Liver (tissue), 8 donors: ENCODE measurements at regions not wholly inside any gene's neighbourhood (a gene's known extent, or its start where the extent isn't known, plus 50 kb on each side); places are given as distances from the start of the nearest gene placed in this dataset.

Experiments used
- DNase-seq: peaks from one replicate; pipeline ENCODE4 v3.0.0-alpha.2; 2017; ENCODE audit warnings: low spot score
- H3K27ac ChIP-seq, 2 donors: one replicate each; pipeline ENCODE4 v1.7.0; 2013; ENCODE audit warnings: inconsistent platforms in 2 of 2, low read length in 2 of 2, control low read depth in 1 of 2, low read depth in 1 of 2, mild to moderate bottlenecking in 1 of 2
- H3K27me3 ChIP-seq, 4 donors: one replicate each; pipeline versions ENCODE4 v1.6.1 to v1.7.0; 2013; ENCODE audit warnings: low read length in 3 of 4, inconsistent platforms in 1 of 4, mild to moderate bottlenecking in 1 of 4, moderate library complexity in 1 of 4; ENCODE audit not compliant: control insufficient read depth in 4 of 4, insufficient read depth in 4 of 4
- H3K36me3 ChIP-seq, 4 donors: one replicate each; pipeline versions ENCODE4 v1.6.1 to v1.7.0; 2013; ENCODE audit warnings: low read length in 3 of 4, mild to moderate bottlenecking in 3 of 4, low read depth in 1 of 4, moderate library complexity in 1 of 4; ENCODE audit not compliant: control insufficient read depth in 4 of 4, insufficient read depth in 3 of 4
- H3K4me1 ChIP-seq, 4 donors: one replicate each; pipeline versions ENCODE4 v1.6.1 to v1.7.0; 2013; ENCODE audit warnings: low read length in 3 of 4, mild to moderate bottlenecking in 3 of 4, moderate library complexity in 1 of 4; ENCODE audit not compliant: control insufficient read depth in 4 of 4, insufficient read depth in 4 of 4
- H3K4me3 ChIP-seq, 3 donors: one replicate each; pipeline versions ENCODE4 v1.6.1 to v1.7.0; 2013; ENCODE audit warnings: low read length in 3 of 3, control low read depth in 1 of 3, low read depth in 1 of 3, mild to moderate bottlenecking in 1 of 3
- H3K9ac ChIP-seq, 2 donors: one replicate each; pipeline ENCODE4 v1.7.0; 2013; ENCODE audit warnings: low read length in 2 of 2, mild to moderate bottlenecking in 2 of 2, moderate library complexity in 2 of 2, control low read depth in 1 of 2, low read depth in 1 of 2
- H3K9me3 ChIP-seq, 4 donors: one replicate each; pipeline versions ENCODE4 v1.6.1 to v1.7.0; 2013; ENCODE audit warnings: low read length in 3 of 4; ENCODE audit not compliant: control insufficient read depth in 4 of 4
- EGR1 ChIP-seq, 2 donors: IDR thresholded peaks; 2 replicates each; pipeline ENCODE4 v1.6.1; 2016 to 2018; ENCODE audit warnings: antibody characterized with exemption in 2 of 2, low read depth in 2 of 2
- FOXA1 ChIP-seq: IDR thresholded peaks from 2 replicates; pipeline ENCODE4 v1.6.1; 2016; ENCODE audit warnings: antibody characterized with exemption
- FOXA2 ChIP-seq: IDR thresholded peaks from 2 replicates; pipeline ENCODE4 v1.6.1; 2016; ENCODE audit warnings: antibody characterized with exemption
- GABPA ChIP-seq, 2 donors: IDR thresholded peaks in 1 of 2; conservative IDR thresholded peaks in 1 of 2; 2 replicates each; pipeline ENCODE4 v1.6.1; 2016; ENCODE audit warnings: antibody characterized with exemption in 2 of 2, mild to moderate bottlenecking in 1 of 2, moderate library complexity in 1 of 2
- HNF4A ChIP-seq, 2 donors: conservative IDR thresholded peaks; 2 replicates each; pipeline ENCODE4 v1.6.1; 2016; ENCODE audit warnings: antibody characterized with exemption in 2 of 2, mild to moderate bottlenecking in 2 of 2
- HNF4G ChIP-seq: IDR thresholded peaks from 2 replicates; pipeline ENCODE4 v1.6.1; 2016; ENCODE audit warnings: antibody characterized with exemption
- JUND ChIP-seq, 2 donors: IDR thresholded peaks; 2 replicates each; pipeline ENCODE4 v1.6.1; 2016; ENCODE audit warnings: antibody characterized with exemption in 2 of 2
- NR2F2 ChIP-seq: IDR thresholded peaks from 2 replicates; pipeline ENCODE4 v1.6.1; 2016; ENCODE audit warnings: antibody characterized with exemption
- RAD21 ChIP-seq, 2 donors: IDR thresholded peaks; 2 replicates each; pipeline ENCODE4 v1.6.1; 2016; ENCODE audit warnings: antibody characterized with exemption in 2 of 2, mild to moderate bottlenecking in 2 of 2
- RXRA ChIP-seq, 2 donors: IDR thresholded peaks; 2 replicates each; pipeline ENCODE4 v1.6.1; 2017 to 2018; ENCODE audit warnings: antibody characterized with exemption in 2 of 2, mild to moderate bottlenecking in 1 of 2
- SP1 ChIP-seq: IDR thresholded peaks from 2 replicates; pipeline ENCODE4 v1.6.1; 2018; ENCODE audit warnings: antibody characterized with exemption, mild to moderate bottlenecking
- TAF1 ChIP-seq: conservative IDR thresholded peaks from 2 replicates; pipeline ENCODE4 v1.6.1; 2016; ENCODE audit warnings: antibody characterized with exemption, mild to moderate bottlenecking
- YY1 ChIP-seq: IDR thresholded peaks from 2 replicates; pipeline ENCODE4 v1.6.1; 2016; ENCODE audit warnings: antibody characterized with exemption, mild to moderate bottlenecking
- WGBS: extraction: QIAGEN DNeasy Blood & Tissue Kit; methylation state at CpG from one replicate; pipeline ENCODE4 v1.1.7; 2013; 5-methylcytosine and 5-hydroxymethylcytosine counted together
- TF ChIP-seq, protein P1 (sequence below): IDR thresholded peaks from 2 replicates; pipeline ENCODE4 v1.6.1; 2016; ENCODE audit warnings: antibody characterized with exemption
- TF ChIP-seq, protein P2 (sequence below): fragments of 150-350 bp; IDR thresholded peaks from 2 replicates; pipeline ENCODE4 v1.5.1; 2017; ENCODE audit warnings: improper control_type of control experiment, low read depth, low read length; ENCODE audit not compliant: missing input control
- TF ChIP-seq, protein P3 (sequence below): IDR thresholded peaks from 2 replicates; pipeline ENCODE4 v1.6.1; 2016; ENCODE audit warnings: antibody characterized with exemption, mild to moderate bottlenecking
- TF ChIP-seq, protein P4 (sequence below): IDR thresholded peaks from 2 replicates; pipeline ENCODE4 v1.6.1; 2016; ENCODE audit warnings: antibody characterized with exemption
- TF ChIP-seq, protein P5 (sequence below): IDR thresholded peaks from 2 replicates; pipeline ENCODE4 v1.6.1; 2016; ENCODE audit warnings: antibody characterized with exemption
- donor health status: healthy.
- donor health status: healthy.
- donor health status: healthy.
- donor health status: healthy.
- donor health status: healthy.

DNA sequence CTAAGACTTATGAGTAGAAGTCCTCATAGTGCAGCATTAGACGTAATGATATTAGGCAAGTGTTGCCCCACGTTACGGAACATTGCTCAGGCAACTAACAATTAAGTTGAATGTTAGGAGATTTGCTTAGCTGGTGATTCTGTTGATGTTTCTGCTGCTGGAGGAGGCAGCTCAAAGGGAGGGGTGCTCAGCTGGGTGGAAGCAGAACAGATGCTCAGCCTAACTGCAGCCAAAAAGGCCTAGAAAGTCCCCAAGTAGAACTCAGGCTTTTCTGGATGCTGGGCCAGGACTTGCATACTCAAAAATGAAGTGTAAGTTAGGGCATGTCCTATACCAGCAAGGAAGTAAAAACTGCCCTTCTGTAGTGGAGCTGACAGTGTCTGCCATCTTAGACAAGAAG, 201.4 kb downstream of the ADRA2A start:
- 85% methylated on average over 3 of the region's 3 CpGs for WGBS
- Histone ChIP-seq H3K27ac (no peak overlapping the region), H3K9ac (no peak overlapping the region)

DNA sequence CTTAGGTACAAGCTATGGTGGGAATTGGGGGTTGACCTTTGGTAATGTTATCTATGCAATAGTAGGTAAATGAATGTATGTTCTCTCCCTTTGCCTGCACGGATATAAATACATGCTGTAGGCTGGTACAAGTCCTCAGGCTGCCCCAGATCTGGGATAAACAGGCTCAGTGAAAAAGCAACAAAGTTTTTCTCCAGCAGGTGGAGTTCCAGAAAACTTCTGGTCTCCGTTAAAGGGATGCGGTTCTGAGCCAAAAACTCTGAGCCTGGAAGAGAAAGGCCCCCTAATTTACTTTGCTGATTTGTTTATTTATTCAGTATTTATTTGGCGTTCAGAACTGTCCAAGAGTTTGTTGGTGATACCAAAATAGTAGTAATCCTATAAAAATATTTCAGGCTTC, 204.7 kb downstream of the ADRA2A start:
- WGBS = 8% methylated on average over 4 of the region's 4 CpGs
- H3K27ac ChIP-seq = no peak overlapping the region
- H3K36me3 ChIP-seq = no peaks in the 10 kb centered on the region
- TF ChIP-seq, protein P1, sequence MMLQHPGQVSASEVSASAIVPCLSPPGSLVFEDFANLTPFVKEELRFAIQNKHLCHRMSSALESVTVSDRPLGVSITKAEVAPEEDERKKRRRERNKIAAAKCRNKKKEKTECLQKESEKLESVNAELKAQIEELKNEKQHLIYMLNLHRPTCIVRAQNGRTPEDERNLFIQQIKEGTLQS = no peak
- TF ChIP-seq RAD21 (IDR thresholded peaks at IDR 0.05) = peak; percentile 55 to 69
- TF ChIP-seq, protein P2, sequence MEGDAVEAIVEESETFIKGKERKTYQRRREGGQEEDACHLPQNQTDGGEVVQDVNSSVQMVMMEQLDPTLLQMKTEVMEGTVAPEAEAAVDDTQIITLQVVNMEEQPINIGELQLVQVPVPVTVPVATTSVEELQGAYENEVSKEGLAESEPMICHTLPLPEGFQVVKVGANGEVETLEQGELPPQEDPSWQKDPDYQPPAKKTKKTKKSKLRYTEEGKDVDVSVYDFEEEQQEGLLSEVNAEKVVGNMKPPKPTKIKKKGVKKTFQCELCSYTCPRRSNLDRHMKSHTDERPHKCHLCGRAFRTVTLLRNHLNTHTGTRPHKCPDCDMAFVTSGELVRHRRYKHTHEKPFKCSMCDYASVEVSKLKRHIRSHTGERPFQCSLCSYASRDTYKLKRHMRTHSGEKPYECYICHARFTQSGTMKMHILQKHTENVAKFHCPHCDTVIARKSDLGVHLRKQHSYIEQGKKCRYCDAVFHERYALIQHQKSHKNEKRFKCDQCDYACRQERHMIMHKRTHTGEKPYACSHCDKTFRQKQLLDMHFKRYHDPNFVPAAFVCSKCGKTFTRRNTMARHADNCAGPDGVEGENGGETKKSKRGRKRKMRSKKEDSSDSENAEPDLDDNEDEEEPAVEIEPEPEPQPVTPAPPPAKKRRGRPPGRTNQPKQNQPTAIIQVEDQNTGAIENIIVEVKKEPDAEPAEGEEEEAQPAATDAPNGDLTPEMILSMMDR = peak; percentile 39
- no peak overlapping the region for H3K9ac ChIP-seq
- H3K4me1 ChIP-seq = no peaks in the 10 kb centered on the region
- no peak for DNase-seq
- no peak overlapping the region for H3K4me3 ChIP-seq
- H3K27me3 ChIP-seq = no peaks in the 10 kb centered on the region
- no peaks in the 10 kb centered on the region for H3K9me3 ChIP-seq

More for the DNA sequence above, 201.4 kb downstream of the ADRA2A start:
- Histone ChIP-seq H3K4me3 (no peak overlapping the region), H3K4me1 (no peaks in the 10 kb centered on the region), H3K36me3 (no peaks in the 10 kb centered on the region), H3K27me3 (no peaks in the 10 kb centered on the region), H3K9me3 (no peaks in the 10 kb centered on the region)
- TF ChIP-seq HNF4G = no peak
- TF ChIP-seq, protein P2 = no peak
- TF ChIP-seq FOXA1 = no peak
- TF ChIP-seq RAD21 (IDR thresholded peaks at IDR 0.05) = no peak
- no peak for TF ChIP-seq HNF4A (conservative IDR thresholded peaks at IDR 0.05)
- TF ChIP-seq TAF1 = no peak
- TF ChIP-seq GABPA (IDR thresholded peaks at IDR 0.05 in 1 of 2, conservative IDR thresholded peaks at IDR 0.05 in 1 of 2) = no peak
- TF ChIP-seq NR2F2 = no peak
- TF ChIP-seq RXRA (IDR thresholded peaks at IDR 0.05) = no peak
- TF ChIP-seq SP1 = no peak
- no peak for TF ChIP-seq YY1
- TF ChIP-seq, protein P3, sequence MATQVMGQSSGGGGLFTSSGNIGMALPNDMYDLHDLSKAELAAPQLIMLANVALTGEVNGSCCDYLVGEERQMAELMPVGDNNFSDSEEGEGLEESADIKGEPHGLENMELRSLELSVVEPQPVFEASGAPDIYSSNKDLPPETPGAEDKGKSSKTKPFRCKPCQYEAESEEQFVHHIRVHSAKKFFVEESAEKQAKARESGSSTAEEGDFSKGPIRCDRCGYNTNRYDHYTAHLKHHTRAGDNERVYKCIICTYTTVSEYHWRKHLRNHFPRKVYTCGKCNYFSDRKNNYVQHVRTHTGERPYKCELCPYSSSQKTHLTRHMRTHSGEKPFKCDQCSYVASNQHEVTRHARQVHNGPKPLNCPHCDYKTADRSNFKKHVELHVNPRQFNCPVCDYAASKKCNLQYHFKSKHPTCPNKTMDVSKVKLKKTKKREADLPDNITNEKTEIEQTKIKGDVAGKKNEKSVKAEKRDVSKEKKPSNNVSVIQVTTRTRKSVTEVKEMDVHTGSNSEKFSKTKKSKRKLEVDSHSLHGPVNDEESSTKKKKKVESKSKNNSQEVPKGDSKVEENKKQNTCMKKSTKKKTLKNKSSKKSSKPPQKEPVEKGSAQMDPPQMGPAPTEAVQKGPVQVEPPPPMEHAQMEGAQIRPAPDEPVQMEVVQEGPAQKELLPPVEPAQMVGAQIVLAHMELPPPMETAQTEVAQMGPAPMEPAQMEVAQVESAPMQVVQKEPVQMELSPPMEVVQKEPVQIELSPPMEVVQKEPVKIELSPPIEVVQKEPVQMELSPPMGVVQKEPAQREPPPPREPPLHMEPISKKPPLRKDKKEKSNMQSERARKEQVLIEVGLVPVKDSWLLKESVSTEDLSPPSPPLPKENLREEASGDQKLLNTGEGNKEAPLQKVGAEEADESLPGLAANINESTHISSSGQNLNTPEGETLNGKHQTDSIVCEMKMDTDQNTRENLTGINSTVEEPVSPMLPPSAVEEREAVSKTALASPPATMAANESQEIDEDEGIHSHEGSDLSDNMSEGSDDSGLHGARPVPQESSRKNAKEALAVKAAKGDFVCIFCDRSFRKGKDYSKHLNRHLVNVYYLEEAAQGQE = no peak
- TF ChIP-seq, protein P4, sequence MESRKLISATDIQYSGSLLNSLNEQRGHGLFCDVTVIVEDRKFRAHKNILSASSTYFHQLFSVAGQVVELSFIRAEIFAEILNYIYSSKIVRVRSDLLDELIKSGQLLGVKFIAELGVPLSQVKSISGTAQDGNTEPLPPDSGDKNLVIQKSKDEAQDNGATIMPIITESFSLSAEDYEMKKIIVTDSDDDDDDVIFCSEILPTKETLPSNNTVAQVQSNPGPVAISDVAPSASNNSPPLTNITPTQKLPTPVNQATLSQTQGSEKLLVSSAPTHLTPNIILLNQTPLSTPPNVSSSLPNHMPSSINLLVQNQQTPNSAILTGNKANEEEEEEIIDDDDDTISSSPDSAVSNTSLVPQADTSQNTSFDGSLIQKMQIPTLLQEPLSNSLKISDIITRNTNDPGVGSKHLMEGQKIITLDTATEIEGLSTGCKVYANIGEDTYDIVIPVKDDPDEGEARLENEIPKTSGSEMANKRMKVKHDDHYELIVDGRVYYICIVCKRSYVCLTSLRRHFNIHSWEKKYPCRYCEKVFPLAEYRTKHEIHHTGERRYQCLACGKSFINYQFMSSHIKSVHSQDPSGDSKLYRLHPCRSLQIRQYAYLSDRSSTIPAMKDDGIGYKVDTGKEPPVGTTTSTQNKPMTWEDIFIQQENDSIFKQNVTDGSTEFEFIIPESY = no peak
- TF ChIP-seq EGR1 (IDR thresholded peaks at IDR 0.05; ENCODE audit: low read depth in 2 of 2) = no peak
- TF ChIP-seq, protein P5, sequence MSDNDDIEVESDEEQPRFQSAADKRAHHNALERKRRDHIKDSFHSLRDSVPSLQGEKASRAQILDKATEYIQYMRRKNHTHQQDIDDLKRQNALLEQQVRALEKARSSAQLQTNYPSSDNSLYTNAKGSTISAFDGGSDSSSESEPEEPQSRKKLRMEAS = no peak
- no peak for TF ChIP-seq FOXA2
- TF ChIP-seq JUND (IDR thresholded peaks at IDR 0.05) = no peak
- TF ChIP-seq, protein P1 = no peak
- no peak for DNase-seq
